ENCODE measurements at regions not wholly inside any gene's neighbourhood (a gene's known extent, or its start where the extent isn't known, plus 50 kb on each side); places are given as distances from the start of the nearest gene placed in this dataset.

DNA sequence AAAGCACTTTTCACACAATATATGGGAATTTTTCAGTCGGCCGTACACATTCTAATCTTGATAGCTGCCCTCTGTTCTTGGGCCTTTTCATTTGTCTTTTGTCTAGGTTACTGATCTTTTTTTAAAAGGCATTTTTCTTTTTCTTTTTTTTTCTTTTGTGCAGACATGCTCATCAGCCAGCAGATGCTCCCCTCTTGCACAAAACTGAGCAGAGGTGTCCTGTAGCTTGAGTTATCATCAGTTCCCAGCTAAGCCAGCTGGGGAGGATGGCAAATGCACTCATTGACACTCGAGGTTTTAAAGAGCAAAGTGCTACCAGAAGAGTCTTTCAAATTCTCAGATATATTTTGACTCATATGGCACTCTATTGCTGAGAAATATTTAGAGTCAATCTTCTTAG, 913.9 kb upstream of the SEL1L start:
- Histone ChIP-seq H3K4me3 (no peak overlapping the region), H3K36me3 (no peaks in the 10 kb centered on the region), H3K4me1 (no peaks in the 10 kb centered on the region), H3K9me3 (no peaks in the 10 kb centered on the region), H3K27ac (no peak overlapping the region), H3K27me3 (no peaks in the 10 kb centered on the region)
- ATAC-seq (no peak), DNase-seq (no peak)
- WGBS (ENCODE audit: insufficient coverage, low coverage, low lambda C conversion rate, missing lambda C conversion rate), result 35% methylated on average over 3 of the region's 3 CpGs
- intact Hi-C loops (cut with DNase I), result no loop called here
- TF ChIP-seq, protein P1, sequence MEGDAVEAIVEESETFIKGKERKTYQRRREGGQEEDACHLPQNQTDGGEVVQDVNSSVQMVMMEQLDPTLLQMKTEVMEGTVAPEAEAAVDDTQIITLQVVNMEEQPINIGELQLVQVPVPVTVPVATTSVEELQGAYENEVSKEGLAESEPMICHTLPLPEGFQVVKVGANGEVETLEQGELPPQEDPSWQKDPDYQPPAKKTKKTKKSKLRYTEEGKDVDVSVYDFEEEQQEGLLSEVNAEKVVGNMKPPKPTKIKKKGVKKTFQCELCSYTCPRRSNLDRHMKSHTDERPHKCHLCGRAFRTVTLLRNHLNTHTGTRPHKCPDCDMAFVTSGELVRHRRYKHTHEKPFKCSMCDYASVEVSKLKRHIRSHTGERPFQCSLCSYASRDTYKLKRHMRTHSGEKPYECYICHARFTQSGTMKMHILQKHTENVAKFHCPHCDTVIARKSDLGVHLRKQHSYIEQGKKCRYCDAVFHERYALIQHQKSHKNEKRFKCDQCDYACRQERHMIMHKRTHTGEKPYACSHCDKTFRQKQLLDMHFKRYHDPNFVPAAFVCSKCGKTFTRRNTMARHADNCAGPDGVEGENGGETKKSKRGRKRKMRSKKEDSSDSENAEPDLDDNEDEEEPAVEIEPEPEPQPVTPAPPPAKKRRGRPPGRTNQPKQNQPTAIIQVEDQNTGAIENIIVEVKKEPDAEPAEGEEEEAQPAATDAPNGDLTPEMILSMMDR (IDR thresholded peaks at IDR 0.05), result no peak
- TF ChIP-seq POLR2A (IDR thresholded peaks at IDR 0.05), result no peak

DNA sequence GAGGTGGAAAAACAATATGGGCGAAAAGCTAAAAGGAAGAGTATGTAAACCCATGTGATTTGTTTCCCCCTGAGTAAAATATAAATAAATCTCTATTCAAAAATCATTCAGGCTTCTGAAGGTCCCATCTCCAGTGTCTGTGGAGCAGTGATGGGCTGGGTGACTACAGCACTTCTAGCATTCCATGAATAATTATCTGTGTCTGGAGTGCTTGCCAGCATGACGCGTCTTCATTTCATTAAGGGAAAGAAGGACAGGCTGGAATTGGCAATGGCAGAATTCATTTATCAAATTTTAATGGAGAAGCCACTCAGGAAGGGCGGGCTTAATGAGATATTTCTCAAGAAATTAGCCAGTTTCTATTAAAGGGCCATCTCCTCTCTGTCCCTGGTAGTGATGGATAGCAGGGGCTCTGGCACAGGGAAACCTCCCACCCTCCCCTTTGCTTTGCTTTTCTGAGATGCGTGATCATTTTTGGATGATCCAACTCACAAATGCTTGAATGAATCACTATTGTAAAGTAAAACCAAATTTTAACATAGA, 916.3 kb upstream of the SEL1L start:
- no peak for ATAC-seq
- WGBS (ENCODE audit: insufficient coverage, low coverage, low lambda C conversion rate, missing lambda C conversion rate), result 49% methylated on average over 5 of the region's 5 CpGs
- H3K9me3 ChIP-seq, result no peaks in the 10 kb centered on the region
- no peak overlapping the region for H3K4me3 ChIP-seq
- H3K36me3 ChIP-seq, result no peaks in the 10 kb centered on the region
- DNase-seq, result no peak
- no peak for TF ChIP-seq POLR2A (IDR thresholded peaks at IDR 0.05)
- TF ChIP-seq, protein P1 (IDR thresholded peaks at IDR 0.05), result no peak
- H3K27me3 ChIP-seq, result no peaks in the 10 kb centered on the region
- no peak overlapping the region for H3K27ac ChIP-seq
- intact Hi-C loops (cut with DNase I), result no loop called here
- no peaks in the 10 kb centered on the region for H3K4me1 ChIP-seq

DNA sequence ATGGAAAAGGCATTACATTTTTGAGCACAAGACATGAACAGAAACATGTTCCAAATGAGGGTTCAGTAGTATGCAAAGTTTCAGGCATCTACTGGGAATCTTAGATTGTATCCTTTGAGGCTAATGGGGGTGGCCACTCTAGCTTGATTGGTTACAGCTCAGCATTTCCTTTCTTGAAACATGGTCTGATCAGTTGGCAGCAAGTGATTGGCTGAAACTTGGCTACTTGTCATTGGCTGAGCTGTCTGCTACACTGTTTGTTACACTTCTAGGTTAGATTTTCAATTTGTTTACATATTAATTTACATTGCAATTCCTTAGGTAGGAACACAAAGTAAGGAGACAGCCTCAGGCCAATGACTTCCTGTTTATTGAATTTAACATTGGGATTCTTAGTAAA, 918.0 kb upstream of the SEL1L start:
- H3K4me3 ChIP-seq, result no peak overlapping the region
- ATAC-seq, result no peak
- no peaks in the 10 kb centered on the region for H3K9me3 ChIP-seq
- no peaks in the 10 kb centered on the region for H3K27me3 ChIP-seq
- no peak for DNase-seq
- no peak overlapping the region for H3K27ac ChIP-seq
- TF ChIP-seq, protein P1 (IDR thresholded peaks at IDR 0.05), result no peak
- TF ChIP-seq POLR2A (IDR thresholded peaks at IDR 0.05), result no peak
- no peaks in the 10 kb centered on the region for H3K4me1 ChIP-seq
- intact Hi-C loops (cut with DNase I), result no loop called here
- no peaks in the 10 kb centered on the region for H3K36me3 ChIP-seq

DNA sequence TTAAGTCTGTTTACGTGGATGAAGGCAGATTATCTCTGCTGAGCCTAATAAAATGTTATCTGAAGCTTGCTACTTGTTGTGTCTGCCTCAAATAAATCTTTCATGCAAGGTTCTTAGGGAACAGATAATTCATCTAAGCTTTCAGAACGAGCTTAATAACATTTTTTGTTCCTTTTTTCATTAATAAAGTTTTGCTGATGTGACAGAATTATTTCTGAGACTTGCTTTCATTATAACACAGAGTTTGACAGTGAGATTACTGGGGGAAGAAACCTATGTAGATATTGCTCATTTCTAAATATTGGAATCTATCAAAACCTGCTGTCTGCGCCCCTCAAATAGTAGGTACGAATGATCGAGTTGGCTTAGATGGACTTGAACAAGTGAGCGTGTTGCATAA, 948.7 kb upstream of the SEL1L start:
- intact Hi-C loops (cut with DNase I), result no loop called here
- no peak for ATAC-seq
- H3K27me3 ChIP-seq, result no peaks in the 10 kb centered on the region
- H3K27ac ChIP-seq, result no peak overlapping the region
- H3K9me3 ChIP-seq, result no peaks in the 10 kb centered on the region
- DNase-seq, result no peak
- no peak overlapping the region for H3K4me3 ChIP-seq
- no peaks in the 10 kb centered on the region for H3K4me1 ChIP-seq
- TF ChIP-seq, protein P1 (IDR thresholded peaks at IDR 0.05), result no peak
- TF ChIP-seq POLR2A (IDR thresholded peaks at IDR 0.05), result no peak
- WGBS (ENCODE audit: insufficient coverage, low coverage, low lambda C conversion rate, missing lambda C conversion rate), result 42% methylated on average over 6 of the region's 6 CpGs
- H3K36me3 ChIP-seq, result no peaks in the 10 kb centered on the region

DNA sequence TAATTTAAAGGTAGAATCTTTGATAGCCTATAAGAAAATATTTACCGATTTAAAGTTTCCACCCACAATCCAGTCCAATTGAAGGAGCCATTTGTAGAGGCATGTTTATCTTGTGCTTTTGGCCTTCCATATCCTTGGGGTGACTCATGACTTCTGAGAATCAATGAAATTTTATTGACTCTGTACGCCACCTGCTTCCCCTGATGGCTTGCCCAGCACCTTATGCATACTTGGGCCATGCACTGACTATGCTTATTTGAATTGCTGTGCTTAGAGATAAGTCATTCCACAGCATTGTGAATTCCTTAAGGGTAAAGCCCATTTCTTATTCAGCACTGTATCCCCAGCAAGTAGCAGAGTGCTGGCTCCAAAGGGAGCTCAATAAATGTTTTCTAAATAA, 954.8 kb upstream of the SEL1L start:
- ATAC-seq (no peak), DNase-seq (no peak)
- Histone ChIP-seq H3K27ac (no peak overlapping the region), H3K4me3 (no peak overlapping the region), H3K36me3 (no peaks in the 10 kb centered on the region), H3K27me3 (no peaks in the 10 kb centered on the region), H3K4me1 (no peaks in the 10 kb centered on the region), H3K9me3 (no peaks in the 10 kb centered on the region)
- WGBS (ENCODE audit: insufficient coverage, low coverage, low lambda C conversion rate, missing lambda C conversion rate), result 59% methylated on average over 2 of the region's 2 CpGs
- TF ChIP-seq POLR2A (IDR thresholded peaks at IDR 0.05), result no peak
- intact Hi-C loops (cut with DNase I), result no loop called here
